GM19397 (cell line): ENCODE measurements at regions not wholly inside any gene's neighbourhood (a gene's known extent, or its start where the extent isn't known, plus 50 kb on each side); places are given as distances from the start of the nearest gene placed in this dataset.
"Not testable (repeated sequence)": the region's sequence is repeated elsewhere in the genome, so short reads cannot be mapped to it uniquely, and the experiment has no call there.

ENCODE experiments used
- ATAC-seq: cut with Tn5 transposase; IDR thresholded peaks from one replicate; pipeline ENCODE4 v1.9.1; 2021; ENCODE audit warnings: mild to moderate bottlenecking, moderate library complexity; ENCODE audit not compliant: unreplicated experiment

GRCh38 chr2:87311896-87312441 lies 290.3 kb upstream of the PLGLB1 start:
- not testable (repeated sequence) for ATAC-seq

- not testable (repeated sequence) for ATAC-seq
These were observed 293.0 kb upstream of the PLGLB1 start for GRCh38 chr2:87314622-87315021.

- not testable (repeated sequence) for ATAC-seq
These were observed 293.7 kb upstream of the PLGLB1 start for GRCh38 chr2:87315183-87315902.

- not testable (repeated sequence) for ATAC-seq
These were observed 295.5 kb upstream of the PLGLB1 start for GRCh38 chr2:87317193-87317592.

GRCh38 chr2:87318814-87319491 lies 297.3 kb upstream of the PLGLB1 start:
- ATAC-seq, result not testable (repeated sequence)

GRCh38 chr2:87319705-87320104 lies 298.1 kb upstream of the PLGLB1 start:
- ATAC-seq, result not testable (repeated sequence)

- ATAC-seq, result not testable (repeated sequence)
These were observed 299.6 kb upstream of the PLGLB1 start for GRCh38 chr2:87321201-87321600.

GRCh38 chr2:87324335-87325041 lies 302.8 kb upstream of the PLGLB1 start:
- ATAC-seq, result not testable (repeated sequence)

- ATAC-seq, result not testable (repeated sequence)
These were observed 303.6 kb upstream of the PLGLB1 start for GRCh38 chr2:87325042-87325910.

GRCh38 chr2:87325911-87326294 lies 304.3 kb upstream of the PLGLB1 start:
- not testable (repeated sequence) for ATAC-seq

- ATAC-seq, result not testable (repeated sequence)
These were observed 305.1 kb upstream of the PLGLB1 start for GRCh38 chr2:87326754-87327153.

- not testable (repeated sequence) for ATAC-seq
These were observed 306.2 kb upstream of the PLGLB1 start for GRCh38 chr2:87327648-87328371.

GRCh38 chr2:87329529-87329928 lies 307.9 kb upstream of the PLGLB1 start:
- not testable (repeated sequence) for ATAC-seq

- ATAC-seq, result not testable (repeated sequence)
These were observed 308.8 kb upstream of the PLGLB1 start for GRCh38 chr2:87330486-87330885.

GRCh38 chr2:87331940-87332583 lies 310.4 kb upstream of the PLGLB1 start:
- ATAC-seq, result not testable (repeated sequence)

- not testable (repeated sequence) for ATAC-seq
These were observed 313.2 kb upstream of the PLGLB1 start for GRCh38 chr2:87334888-87335287.

- not testable (repeated sequence) for ATAC-seq
These were observed 317.4 kb upstream of the PLGLB1 start for GRCh38 chr2:87338998-87339397.

- ATAC-seq, result not testable (repeated sequence)
These were observed 320.0 kb upstream of the PLGLB1 start for GRCh38 chr2:87341601-87342014.

GRCh38 chr2:87342175-87342574 lies 320.5 kb upstream of the PLGLB1 start:
- ATAC-seq, result not testable (repeated sequence)
